IMR-90 (cell line): ENCODE measurements at regions not wholly inside any gene's neighbourhood (a gene's known extent, or its start where the extent isn't known, plus 50 kb on each side); places are given as distances from the start of the nearest gene placed in this dataset.

Source experiments
- ATAC-seq: fragments of 200-7000 bp; cut with Tn5 transposase; 2 replicates; pipeline ENCODE4 v1.9.1; 2020; ENCODE audit warnings: low read depth, mild to moderate bottlenecking, moderate library complexity
- BruUV-seq: library from RNA; stranded (reverse); fragments of 400-500 nt; replicated peaks from 2 replicates; lab custom pipeline; 2021; lab: Mats Ljungman, UMichigan
- CTCF ChIA-PET: fragments of 300-600 bp; formaldehyde crosslinking; extraction: SDS; loops from one replicate; lab custom pipeline; 2021; ENCODE audit warnings: antibody characterized with exemption; lab: Yijun Ruan, JAX
- POLR2A ChIA-PET: fragments of 300-600 bp; sonication (Branson Sonifier 250); formaldehyde crosslinking; loops from one replicate; lab custom pipeline; 2022; ENCODE audit warnings: antibody characterized with exemption; ENCODE audit not compliant: unreplicated experiment; lab: Charles Lee
- DNase-seq: peaks from one replicate; pipeline ENCODE4 v3.0.0; 2013
- H2AFZ ChIP-seq: replicated peaks from 2 replicates; pipeline ENCODE3; 2013; ENCODE audit warnings: low read length, mild to moderate bottlenecking; ENCODE audit not compliant: poor library complexity
- H2AK5ac ChIP-seq: 2 replicates; pipeline ENCODE4 v1.6.1; 2013; ENCODE audit warnings: low read depth, low read length, inconsistent platforms
- H2AK9ac ChIP-seq: replicated peaks from 2 replicates; pipeline ENCODE3; 2013; ENCODE audit warnings: mild to moderate bottlenecking, low read depth, low read length, moderate library complexity; ENCODE audit not compliant: poor library complexity
- H2BK120ac ChIP-seq: 2 replicates; pipeline ENCODE4 v1.6.1; 2013; ENCODE audit warnings: low read depth, low read length, inconsistent platforms
- H2BK15ac ChIP-seq: 3 replicates; pipeline ENCODE4 v1.6.1; 2013; ENCODE audit warnings: low read depth, low read length, inconsistent platforms
- H2BK20ac ChIP-seq: 2 replicates; pipeline ENCODE4 v1.6.1; 2013; ENCODE audit warnings: low read depth, mild to moderate bottlenecking, inconsistent platforms, low read length, moderate library complexity
- H2BK5ac ChIP-seq: 2 replicates; pipeline ENCODE4 v1.6.1; 2013; ENCODE audit warnings: mild to moderate bottlenecking, low read depth, low read length, inconsistent platforms; ENCODE audit not compliant: poor library complexity, severe bottlenecking
- H3K14ac ChIP-seq: replicated peaks from 2 replicates; pipeline ENCODE4 v1.6.1; 2013; ENCODE audit warnings: low read depth, low read length, inconsistent platforms
- H3K18ac ChIP-seq: 2 replicates; pipeline ENCODE4 v1.6.1; 2013; ENCODE audit warnings: low read depth, low read length, control low read depth
- H3K23ac ChIP-seq: 2 replicates; pipeline ENCODE4 v1.6.1; 2013; ENCODE audit warnings: low read depth, low read length, inconsistent platforms
- H3K27ac ChIP-seq: 2 replicates; pipeline ENCODE4 v1.5.1; 2013; ENCODE audit warnings: mild to moderate bottlenecking, control low read depth, low read length; ENCODE audit not compliant: insufficient read depth
- H3K27me3 ChIP-seq: 2 replicates; pipeline ENCODE4 v1.6.1; 2013; ENCODE audit warnings: low read length; ENCODE audit not compliant: control insufficient read depth, insufficient read depth
- H3K36me3 ChIP-seq: 2 replicates; pipeline ENCODE4 v1.6.1; 2013; ENCODE audit warnings: low read length, mixed read lengths; ENCODE audit not compliant: control insufficient read depth, insufficient read depth
- H3K4ac ChIP-seq: 2 replicates; pipeline ENCODE4 v1.6.1; 2013; ENCODE audit warnings: low read depth, low read length, inconsistent platforms
- H3K4me1 ChIP-seq: 2 replicates; pipeline ENCODE4 v1.6.1; 2013; ENCODE audit warnings: low read length, mixed read lengths; ENCODE audit not compliant: control insufficient read depth, insufficient read depth
- H3K4me2 ChIP-seq: 2 replicates; pipeline ENCODE4 v1.6.1; 2013; ENCODE audit warnings: low read depth, mild to moderate bottlenecking, control low read depth, low read length, moderate library complexity
- H3K4me3 ChIP-seq: 2 replicates; pipeline ENCODE4 v1.5.1; 2013; ENCODE audit warnings: low read depth, mild to moderate bottlenecking, control low read depth, low read length, moderate library complexity; ENCODE audit not compliant: insufficient read depth
- H3K56ac ChIP-seq: 2 replicates; pipeline ENCODE4 v1.6.1; 2013; ENCODE audit warnings: low read length, inconsistent platforms; ENCODE audit not compliant: insufficient read depth; ENCODE audit errors: extremely low read depth
- H3K79me1 ChIP-seq, 2 experiments: 2 replicates each; pipeline ENCODE4 v1.6.1; 2013; ENCODE audit warnings: low read length in 2 of 2, inconsistent platforms in 1 of 2, low read depth in 1 of 2
- H3K9ac ChIP-seq: 2 replicates; pipeline ENCODE4 v1.6.1; 2013; ENCODE audit warnings: low read depth, low read length, control low read depth
- H3K9me1 ChIP-seq: 2 replicates; pipeline ENCODE4 v1.6.1; 2013; ENCODE audit warnings: low read length, inconsistent platforms; ENCODE audit not compliant: insufficient read depth
- H3K9me3 ChIP-seq: 2 replicates; pipeline ENCODE4 v1.6.1; 2013; ENCODE audit warnings: low read length; ENCODE audit not compliant: control insufficient read depth, insufficient read depth
- H4K20me1 ChIP-seq: 2 replicates; pipeline ENCODE4 v1.6.1; 2013; ENCODE audit warnings: low read length, inconsistent platforms; ENCODE audit not compliant: insufficient read depth
- H4K5ac ChIP-seq: 2 replicates; pipeline ENCODE4 v1.6.1; 2013; ENCODE audit warnings: mild to moderate bottlenecking, low read depth, low read length, control low read depth
- H4K8ac ChIP-seq, 2 experiments: 2 replicates each; pipeline ENCODE4 v1.6.1; 2013; ENCODE audit warnings: low read depth in 2 of 2, low read length in 2 of 2, control low read depth in 1 of 2, inconsistent platforms in 1 of 2
- H4K91ac ChIP-seq: 2 replicates; pipeline ENCODE4 v1.6.1; 2013; ENCODE audit warnings: low read depth, low read length, inconsistent platforms; ENCODE audit not compliant: insufficient read depth
- BHLHE40 ChIP-seq: fragments of 150-350 bp; IDR thresholded peaks from 2 replicates; pipeline ENCODE4 v1.6.1; 2016; ENCODE audit warnings: mild to moderate bottlenecking, low read depth, low read length
- CEBPB ChIP-seq: IDR thresholded peaks from 2 replicates; pipeline ENCODE4 v1.6.1; 2012; ENCODE audit warnings: low read depth, low read length, improper control_type of control experiment
- CHD1 ChIP-seq: IDR thresholded peaks from 2 replicates; pipeline ENCODE4 v1.6.1; 2012; ENCODE audit warnings: low read depth, low read length, improper control_type of control experiment
- ELK1 ChIP-seq: fragments of 150-350 bp; IDR thresholded peaks from 2 replicates; pipeline ENCODE4 v1.6.1; 2016; ENCODE audit warnings: low read depth, mild to moderate bottlenecking, low read length, moderate library complexity, borderline replicate concordance
- FOS ChIP-seq: fragments of 150-350 bp; IDR thresholded peaks from 2 replicates; pipeline ENCODE4 v1.6.1; 2016; ENCODE audit warnings: low read depth, low read length
- MAFK ChIP-seq: IDR thresholded peaks from 2 replicates; pipeline ENCODE4 v1.6.1; 2012; ENCODE audit warnings: low read depth, low read length, improper control_type of control experiment
- MAZ ChIP-seq: IDR thresholded peaks from 2 replicates; pipeline ENCODE4 v1.6.1; 2012; ENCODE audit warnings: low read depth, mild to moderate bottlenecking, low read length, improper control_type of control experiment, moderate library complexity, borderline replicate concordance
- MXI1 ChIP-seq: IDR thresholded peaks from 2 replicates; pipeline ENCODE4 v1.6.1; 2012; ENCODE audit warnings: low read depth, mild to moderate bottlenecking, low read length, moderate library complexity, borderline replicate concordance
- NFE2L2 ChIP-seq: fragments of 150-350 bp; IDR thresholded peaks from 2 replicates; pipeline ENCODE4 v1.6.1; 2016; ENCODE audit warnings: low read depth, mild to moderate bottlenecking, low read length
- POLR2A ChIP-seq: IDR thresholded peaks from 2 replicates; pipeline ENCODE4 v1.6.1; 2012; ENCODE audit warnings: mild to moderate bottlenecking, low read depth, low read length
- RAD21 ChIP-seq: IDR thresholded peaks from 2 replicates; pipeline ENCODE4 v1.6.1; 2012; ENCODE audit warnings: low read length, improper control_type of control experiment
- RCOR1 ChIP-seq: IDR thresholded peaks from 2 replicates; pipeline ENCODE4 v1.6.1; 2012; ENCODE audit warnings: mild to moderate bottlenecking, low read length, improper control_type of control experiment; ENCODE audit not compliant: insufficient replicate concordance
- RFX5 ChIP-seq: IDR thresholded peaks from 2 replicates; pipeline ENCODE4 v1.8.0; 2012; ENCODE audit warnings: low read depth, mild to moderate bottlenecking, low read length, moderate library complexity
- SMC3 ChIP-seq: fragments of 150-350 bp; IDR thresholded peaks from 2 replicates; pipeline ENCODE4 v1.6.1; 2016; ENCODE audit warnings: low read depth, mild to moderate bottlenecking, antibody characterized with exemption, low read length, moderate library complexity
- WGBS, 2 experiments: methylation state at CpG; one replicate each; pipeline versions ENCODE4 v1.1.5 to v1.1.7; 2013; ENCODE audit warnings: missing lambda C conversion rate in 2 of 2; ENCODE audit not compliant: insufficient read length in 1 of 2; ENCODE audit errors: extremely low coverage in 2 of 2; 5-methylcytosine and 5-hydroxymethylcytosine counted together
- dilution Hi-C: fragments of 300-500 bp; cut with HindIII; formaldehyde crosslinking; loops from one replicate; pipeline ENCODE4 v1.14.3; 2018; ENCODE audit warnings: low sequenced_read_pairs; ENCODE audit not compliant: unreplicated experiment
- in situ Hi-C: fragments of 300-500 bp; cut with MboI; formaldehyde crosslinking; loops from 3 replicates; pipeline ENCODE4 v1.14.3; 2019; ENCODE audit warnings: low sequenced_read_pairs, inconsistent platforms, mixed read lengths
- intact Hi-C: fragments of 100-400 bp; cut with micrococcal nuclease; formaldehyde crosslinking; loops from 2 replicates; pipeline ENCODE4 v1.10.0; 2022
- TF ChIP-seq, protein P1 (sequence below): conservative IDR thresholded peaks from 2 replicates; pipeline ENCODE4 v1.5.1; 2012; ENCODE audit warnings: mild to moderate bottlenecking, low read depth, low read length, improper control_type of control experiment
- TF ChIP-seq, protein P2 (sequence below): fragments of 150-350 bp; IDR thresholded peaks from 2 replicates; pipeline ENCODE4 v1.6.1; 2017; ENCODE audit warnings: mild to moderate bottlenecking, antibody characterized with exemption, low read length, low read depth

- H2AFZ ChIP-seq: no peak overlapping the region
- H3K9me3 ChIP-seq: no peaks in the 10 kb centered on the region
- no peak overlapping the region for H3K18ac ChIP-seq
- no peak overlapping the region for H4K5ac ChIP-seq
- no peak overlapping the region for H2BK5ac ChIP-seq
- intact Hi-C loops: no loop called here
- WGBS, 2 experiments: 10% methylated on average over 2 of the region's 17 CpGs; no CpG with 5 or more reads in 1 of the 2 experiments
- POLR2A ChIA-PET: no interaction called here
- peaks cover 4% of the 10 kb centered on the region; the same call in 1 of the 2 replicates for H3K27me3 ChIP-seq
- H3K23ac ChIP-seq: no peak overlapping the region
- no peak overlapping the region for H3K14ac ChIP-seq
- no TSS peak for BruUV-seq
- H3K79me1 ChIP-seq: no peaks in the 10 kb centered on the region
- no peak overlapping the region for H2BK120ac ChIP-seq
- no peak overlapping the region for H2BK15ac ChIP-seq
- no peak overlapping the region for H2AK5ac ChIP-seq
- H3K4me3 ChIP-seq: no peak overlapping the region
- ATAC-seq (no peak), DNase-seq (no peak)
- in situ Hi-C loops: no loop called here
- H2AK9ac ChIP-seq: no peak overlapping the region
- H4K20me1 ChIP-seq: no peaks in the 10 kb centered on the region
- no peaks in the 10 kb centered on the region for H3K4me1 ChIP-seq
- H3K4ac ChIP-seq: no peak overlapping the region
- H3K9me1 ChIP-seq: no peaks in the 10 kb centered on the region
- no peak overlapping the region for H3K9ac ChIP-seq
- H4K8ac ChIP-seq: no peak overlapping the region
- no peak overlapping the region for H4K91ac ChIP-seq
- TF ChIP-seq CHD1: no peak
- TF ChIP-seq, protein P1, sequence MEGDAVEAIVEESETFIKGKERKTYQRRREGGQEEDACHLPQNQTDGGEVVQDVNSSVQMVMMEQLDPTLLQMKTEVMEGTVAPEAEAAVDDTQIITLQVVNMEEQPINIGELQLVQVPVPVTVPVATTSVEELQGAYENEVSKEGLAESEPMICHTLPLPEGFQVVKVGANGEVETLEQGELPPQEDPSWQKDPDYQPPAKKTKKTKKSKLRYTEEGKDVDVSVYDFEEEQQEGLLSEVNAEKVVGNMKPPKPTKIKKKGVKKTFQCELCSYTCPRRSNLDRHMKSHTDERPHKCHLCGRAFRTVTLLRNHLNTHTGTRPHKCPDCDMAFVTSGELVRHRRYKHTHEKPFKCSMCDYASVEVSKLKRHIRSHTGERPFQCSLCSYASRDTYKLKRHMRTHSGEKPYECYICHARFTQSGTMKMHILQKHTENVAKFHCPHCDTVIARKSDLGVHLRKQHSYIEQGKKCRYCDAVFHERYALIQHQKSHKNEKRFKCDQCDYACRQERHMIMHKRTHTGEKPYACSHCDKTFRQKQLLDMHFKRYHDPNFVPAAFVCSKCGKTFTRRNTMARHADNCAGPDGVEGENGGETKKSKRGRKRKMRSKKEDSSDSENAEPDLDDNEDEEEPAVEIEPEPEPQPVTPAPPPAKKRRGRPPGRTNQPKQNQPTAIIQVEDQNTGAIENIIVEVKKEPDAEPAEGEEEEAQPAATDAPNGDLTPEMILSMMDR: no peak
- no peak for TF ChIP-seq RFX5
- TF ChIP-seq MXI1: no peak
- no peak for TF ChIP-seq CEBPB
- no peak for TF ChIP-seq SMC3
- TF ChIP-seq RCOR1: no peak
- no peak for TF ChIP-seq ELK1
- no peak for TF ChIP-seq POLR2A
- no peak for TF ChIP-seq MAFK
- no peak for TF ChIP-seq RAD21
- TF ChIP-seq BHLHE40: no peak
- TF ChIP-seq MAZ: no peak
- TF ChIP-seq, protein P2, sequence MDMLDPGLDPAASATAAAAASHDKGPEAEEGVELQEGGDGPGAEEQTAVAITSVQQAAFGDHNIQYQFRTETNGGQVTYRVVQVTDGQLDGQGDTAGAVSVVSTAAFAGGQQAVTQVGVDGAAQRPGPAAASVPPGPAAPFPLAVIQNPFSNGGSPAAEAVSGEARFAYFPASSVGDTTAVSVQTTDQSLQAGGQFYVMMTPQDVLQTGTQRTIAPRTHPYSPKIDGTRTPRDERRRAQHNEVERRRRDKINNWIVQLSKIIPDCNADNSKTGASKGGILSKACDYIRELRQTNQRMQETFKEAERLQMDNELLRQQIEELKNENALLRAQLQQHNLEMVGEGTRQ: no peak
- TF ChIP-seq NFE2L2: no peak
- TF ChIP-seq FOS: no peak
- no peak overlapping the region for H3K4me2 ChIP-seq
- CTCF ChIA-PET: no interaction called here
- no peak overlapping the region for H2BK20ac ChIP-seq
- H3K56ac ChIP-seq: no peak overlapping the region
- no peaks in the 10 kb centered on the region for H3K36me3 ChIP-seq
- dilution Hi-C loops: no loop called here
- no peak overlapping the region for H3K27ac ChIP-seq
Observed at GRCh38 chr9:93818827-93819472, 136.2 kb downstream of the BARX1 start.
